Astrocyte (in vitro differentiated cells and primary cell): ENCODE measurements at regions not wholly inside any gene's neighbourhood (a gene's known extent, or its start where the extent isn't known, plus 50 kb on each side); places are given as distances from the start of the nearest gene placed in this dataset.

Experiments
- EZH2 ChIP-seq: IDR thresholded peaks from 2 replicates; pipeline ENCODE4 v1.6.1; 2012; ENCODE audit warnings: mild to moderate bottlenecking, low read length, inconsistent platforms; ENCODE audit not compliant: insufficient read depth
- TF ChIP-seq, protein P1 (sequence below): IDR thresholded peaks from 2 replicates; pipeline ENCODE4 v1.5.1; 2011; ENCODE audit warnings: low read depth, mild to moderate bottlenecking, inconsistent platforms, low read length, moderate library complexity; ENCODE audit not compliant: insufficient read depth

DNA sequence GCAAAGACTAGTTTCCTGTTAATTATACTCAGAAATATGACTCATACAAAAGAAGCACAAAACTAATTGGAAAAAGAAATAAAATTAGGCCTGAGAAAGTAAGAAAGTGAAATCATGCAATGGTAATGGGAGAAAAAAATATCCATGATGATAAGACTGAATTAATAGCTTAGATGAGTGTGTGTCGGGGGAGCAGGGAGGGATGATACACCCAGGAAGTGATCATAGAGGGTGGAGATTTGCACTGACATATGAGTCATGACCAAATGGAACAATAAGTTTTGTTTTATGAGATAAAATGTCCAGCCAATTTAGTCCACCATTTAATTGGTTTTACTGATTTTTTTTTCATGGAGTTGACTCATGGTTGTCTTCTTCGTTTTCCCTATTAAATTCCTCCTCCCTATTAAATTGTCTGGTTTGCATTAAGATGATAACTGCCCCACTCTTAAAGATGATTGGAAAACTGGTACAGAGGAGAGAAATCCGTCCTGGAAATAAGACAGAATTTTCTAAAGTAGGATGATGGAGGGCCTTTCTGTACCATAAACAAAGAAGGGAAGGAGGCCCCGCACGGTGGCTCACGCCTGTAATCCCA lies 111.7 kb upstream of the KCNJ6 start:
- TF ChIP-seq, protein P1, sequence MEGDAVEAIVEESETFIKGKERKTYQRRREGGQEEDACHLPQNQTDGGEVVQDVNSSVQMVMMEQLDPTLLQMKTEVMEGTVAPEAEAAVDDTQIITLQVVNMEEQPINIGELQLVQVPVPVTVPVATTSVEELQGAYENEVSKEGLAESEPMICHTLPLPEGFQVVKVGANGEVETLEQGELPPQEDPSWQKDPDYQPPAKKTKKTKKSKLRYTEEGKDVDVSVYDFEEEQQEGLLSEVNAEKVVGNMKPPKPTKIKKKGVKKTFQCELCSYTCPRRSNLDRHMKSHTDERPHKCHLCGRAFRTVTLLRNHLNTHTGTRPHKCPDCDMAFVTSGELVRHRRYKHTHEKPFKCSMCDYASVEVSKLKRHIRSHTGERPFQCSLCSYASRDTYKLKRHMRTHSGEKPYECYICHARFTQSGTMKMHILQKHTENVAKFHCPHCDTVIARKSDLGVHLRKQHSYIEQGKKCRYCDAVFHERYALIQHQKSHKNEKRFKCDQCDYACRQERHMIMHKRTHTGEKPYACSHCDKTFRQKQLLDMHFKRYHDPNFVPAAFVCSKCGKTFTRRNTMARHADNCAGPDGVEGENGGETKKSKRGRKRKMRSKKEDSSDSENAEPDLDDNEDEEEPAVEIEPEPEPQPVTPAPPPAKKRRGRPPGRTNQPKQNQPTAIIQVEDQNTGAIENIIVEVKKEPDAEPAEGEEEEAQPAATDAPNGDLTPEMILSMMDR = no peak
- no peak for TF ChIP-seq EZH2
